ENCODE measurements at regions not wholly inside any gene's neighbourhood (a gene's known extent, or its start where the extent isn't known, plus 50 kb on each side); places are given as distances from the start of the nearest gene placed in this dataset.
"Not testable (repeated sequence)": the region's sequence is repeated elsewhere in the genome, so short reads cannot be mapped to it uniquely, and the experiment has no call there.

GRCh38 chr2:195162918-195163317 lies 494.1 kb upstream of the SLC39A10 start:
- DNase-seq (ENCODE audit: low spot score): no peak

GRCh38 chr2:195162194-195162593 lies 494.8 kb upstream of the SLC39A10 start:
- no peak for DNase-seq (ENCODE audit: low spot score)

- no peak for DNase-seq (ENCODE audit: low spot score)
These were observed 496.1 kb upstream of the SLC39A10 start for GRCh38 chr2:195160963-195161362.

GRCh38 chr2:195151711-195152110 lies 505.3 kb upstream of the SLC39A10 start:
- no peak for DNase-seq (ENCODE audit: low spot score)

- DNase-seq (ENCODE audit: low spot score): no peak
These were observed 506.2 kb upstream of the SLC39A10 start for GRCh38 chr2:195150819-195151218.

GRCh38 chr2:195148004-195148403 lies 509.0 kb upstream of the SLC39A10 start:
- no peak for DNase-seq (ENCODE audit: low spot score)

- no peak for DNase-seq (ENCODE audit: low spot score)
These were observed 510.1 kb upstream of the SLC39A10 start for GRCh38 chr2:195146761-195147541.

- DNase-seq (ENCODE audit: low spot score): no peak
These were observed 518.6 kb upstream of the SLC39A10 start for GRCh38 chr2:195138435-195138834.

GRCh38 chr2:195125889-195126288 lies 531.1 kb upstream of the SLC39A10 start:
- not testable (repeated sequence) for DNase-seq (ENCODE audit: low spot score)

- DNase-seq (ENCODE audit: low spot score): no peak
These were observed 532.5 kb upstream of the SLC39A10 start for GRCh38 chr2:195124391-195125079.

- no peak for DNase-seq (ENCODE audit: low spot score)
These were observed 534.4 kb upstream of the SLC39A10 start for GRCh38 chr2:195122653-195123052.

GRCh38 chr2:195121341-195121740 lies 535.7 kb upstream of the SLC39A10 start:
- DNase-seq (ENCODE audit: low spot score): no peak

GRCh38 chr2:195119231-195119630 lies 537.8 kb upstream of the SLC39A10 start:
- DNase-seq (ENCODE audit: low spot score): no peak

GRCh38 chr2:195118276-195118675 lies 538.8 kb upstream of the SLC39A10 start:
- no peak for DNase-seq (ENCODE audit: low spot score)

GRCh38 chr2:195117011-195117410 lies 540.0 kb upstream of the SLC39A10 start:
- DNase-seq (ENCODE audit: low spot score): no peak

GRCh38 chr2:195115738-195116137 lies 541.3 kb upstream of the SLC39A10 start:
- no peak for DNase-seq (ENCODE audit: low spot score)

- DNase-seq (ENCODE audit: low spot score): no peak
These were observed 548.8 kb upstream of the SLC39A10 start for GRCh38 chr2:195108182-195108581.

- DNase-seq (ENCODE audit: low spot score): no peak
These were observed 550.2 kb upstream of the SLC39A10 start for GRCh38 chr2:195106681-195107380.

GRCh38 chr2:195105581-195105980 lies 551.4 kb upstream of the SLC39A10 start:
- no peak for DNase-seq (ENCODE audit: low spot score)

- DNase-seq (ENCODE audit: low spot score): no peak
These were observed 562.7 kb upstream of the SLC39A10 start for GRCh38 chr2:195094330-195094729.

- no peak for DNase-seq (ENCODE audit: low spot score)
These were observed 564.7 kb upstream of the SLC39A10 start for GRCh38 chr2:195092341-195092740.

- DNase-seq (ENCODE audit: low spot score): not testable (repeated sequence)
These were observed 584.2 kb upstream of the SLC39A10 start for GRCh38 chr2:195072806-195073205.

GRCh38 chr2:195057001-195057400 lies 600.0 kb upstream of the SLC39A10 start:
- no peak for DNase-seq (ENCODE audit: low spot score)

All from hematopoietic multipotent progenitor cell treated with erythropoietin and hydrocortisone succinate and interleukin-3 and kit ligand, for 15 days (in vitro differentiated cells).